ENCODE measurements at regions not wholly inside any gene's neighbourhood (a gene's known extent, or its start where the extent isn't known, plus 50 kb on each side); places are given as distances from the start of the nearest gene placed in this dataset.

GRCh38 chr1:189960769-189961168 is 516.9 kb downstream of the BRINP3 start:
- 25 to 34% methylated on average over 1 of the region's 1 CpG for WGBS, 2 donors
- DNase-seq: no peak
- H3K4me3 ChIP-seq: no peak overlapping the region
- no peaks in the 10 kb centered on the region for H3K36me3 ChIP-seq (replicated peaks in 1 of 2; ENCODE audit: insufficient read depth in 1 of 2, low read depth in 2 of 2)
- H3K27me3 ChIP-seq: no peaks in the 10 kb centered on the region
- TF ChIP-seq CTCF (IDR thresholded peaks at IDR 0.05) (no peak), POLR2A (IDR thresholded peaks at IDR 0.05) (no peak)
- no peak for ATAC-seq
- H3K4me1 ChIP-seq: no peaks in the 10 kb centered on the region
- intact Hi-C loops (cut with DNase I): no loop called here
- no peaks in the 10 kb centered on the region for H3K9me3 ChIP-seq
- no peak overlapping the region for H3K27ac ChIP-seq

- intact Hi-C loops (cut with DNase I): no loop called here
- H3K36me3 ChIP-seq (replicated peaks in 1 of 2; ENCODE audit: insufficient read depth in 1 of 2, low read depth in 2 of 2): no peaks in the 10 kb centered on the region
- TF ChIP-seq CTCF (IDR thresholded peaks at IDR 0.05): no peak
- TF ChIP-seq POLR2A (IDR thresholded peaks at IDR 0.05): no peak
- no peak for DNase-seq
- no peak overlapping the region for H3K27ac ChIP-seq
- H3K27me3 ChIP-seq: no peaks in the 10 kb centered on the region
- ATAC-seq: no peak
- no peaks in the 10 kb centered on the region for H3K9me3 ChIP-seq
- H3K4me3 ChIP-seq: no peak overlapping the region
- no peaks in the 10 kb centered on the region for H3K4me1 ChIP-seq
These were observed 515.5 kb downstream of the BRINP3 start for GRCh38 chr1:189962181-189962580.

GRCh38 chr1:189970331-189971230 is 507.1 kb downstream of the BRINP3 start:
- ATAC-seq (no peak), DNase-seq (no peak)
- TF ChIP-seq POLR2A (IDR thresholded peaks at IDR 0.05): no peak
- intact Hi-C loops (cut with DNase I): no loop called here
- WGBS, 2 donors: 6 to 7% methylated on average over 2 of the region's 2 CpGs
- H3K4me1 ChIP-seq: no peaks in the 10 kb centered on the region
- H3K27me3 ChIP-seq: no peaks in the 10 kb centered on the region
- no peaks in the 10 kb centered on the region for H3K9me3 ChIP-seq
- H3K36me3 ChIP-seq (replicated peaks in 1 of 2; ENCODE audit: insufficient read depth in 1 of 2, low read depth in 2 of 2): no peaks in the 10 kb centered on the region
- no peak overlapping the region for H3K27ac ChIP-seq
- H3K4me3 ChIP-seq: no peak overlapping the region

- ATAC-seq: no peak
- no peaks in the 10 kb centered on the region for H3K27me3 ChIP-seq
- H3K9me3 ChIP-seq: no peaks in the 10 kb centered on the region
- no peak for DNase-seq
- intact Hi-C loops (cut with DNase I): no loop called here
- no peak overlapping the region for H3K4me3 ChIP-seq
- TF ChIP-seq POLR2A (IDR thresholded peaks at IDR 0.05) (no peak), CTCF (IDR thresholded peaks at IDR 0.05) (no peak)
- WGBS, 2 donors: 76 to 83% methylated on average over 4 of the region's 4 CpGs
- H3K4me1 ChIP-seq: no peaks in the 10 kb centered on the region
- no peak overlapping the region for H3K27ac ChIP-seq
- no peaks in the 10 kb centered on the region for H3K36me3 ChIP-seq (replicated peaks in 1 of 2; ENCODE audit: insufficient read depth in 1 of 2, low read depth in 2 of 2)
These were observed 506.0 kb downstream of the BRINP3 start for GRCh38 chr1:189971656-189972055.

- no peaks in the 10 kb centered on the region for H3K27me3 ChIP-seq
- H3K36me3 ChIP-seq (replicated peaks in 1 of 2; ENCODE audit: insufficient read depth in 1 of 2, low read depth in 2 of 2): no peaks in the 10 kb centered on the region
- WGBS, 2 donors: 60 to 77% methylated on average over 2 of the region's 2 CpGs
These were observed 500.5 kb downstream of the BRINP3 start for GRCh38 chr1:189977184-189977583.

More at GRCh38 chr1:189977184-189977583, 500.5 kb downstream of the BRINP3 start:
- Histone ChIP-seq H3K9me3 (peaks cover 0 to 8% (median 0%) of the 10 kb centered on the region in 3 donors), H3K27ac (no peak overlapping the region), H3K4me3 (no peak overlapping the region), H3K4me1 (no peaks in the 10 kb centered on the region)
- DNase-seq (no peak), ATAC-seq (no peak)
- TF ChIP-seq CTCF (IDR thresholded peaks at IDR 0.05) (no peak), POLR2A (IDR thresholded peaks at IDR 0.05) (no peak)
- intact Hi-C loops (cut with DNase I): no loop called here

Measured in body of pancreas (tissue), 4 donors.